ENCODE measurements at regions not wholly inside any gene's neighbourhood (a gene's known extent, or its start where the extent isn't known, plus 50 kb on each side); places are given as distances from the start of the nearest gene placed in this dataset.

DNA sequence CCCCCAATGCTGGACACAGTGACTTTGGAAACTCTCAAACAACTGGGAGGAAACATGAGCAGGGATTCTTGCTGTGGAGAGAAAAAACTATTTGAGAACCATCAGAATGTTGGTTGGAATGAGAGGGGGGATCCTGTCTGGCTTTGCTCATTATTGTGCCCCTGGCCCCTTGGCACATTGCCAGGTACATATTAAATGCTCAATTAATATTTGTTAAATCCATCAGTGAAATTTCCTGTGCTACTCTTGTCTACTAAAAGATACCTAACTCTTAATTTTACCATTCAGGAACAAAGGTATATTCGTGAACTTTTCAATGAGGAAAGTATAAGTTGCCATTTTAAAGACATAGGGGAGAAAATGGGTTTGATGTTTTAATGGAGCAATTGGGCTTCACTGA lies 329.4 kb downstream of the OTUD1 start:
- no peak for TF ChIP-seq POLR2A (IDR thresholded peaks at IDR 0.05)
- TF ChIP-seq, protein P1, sequence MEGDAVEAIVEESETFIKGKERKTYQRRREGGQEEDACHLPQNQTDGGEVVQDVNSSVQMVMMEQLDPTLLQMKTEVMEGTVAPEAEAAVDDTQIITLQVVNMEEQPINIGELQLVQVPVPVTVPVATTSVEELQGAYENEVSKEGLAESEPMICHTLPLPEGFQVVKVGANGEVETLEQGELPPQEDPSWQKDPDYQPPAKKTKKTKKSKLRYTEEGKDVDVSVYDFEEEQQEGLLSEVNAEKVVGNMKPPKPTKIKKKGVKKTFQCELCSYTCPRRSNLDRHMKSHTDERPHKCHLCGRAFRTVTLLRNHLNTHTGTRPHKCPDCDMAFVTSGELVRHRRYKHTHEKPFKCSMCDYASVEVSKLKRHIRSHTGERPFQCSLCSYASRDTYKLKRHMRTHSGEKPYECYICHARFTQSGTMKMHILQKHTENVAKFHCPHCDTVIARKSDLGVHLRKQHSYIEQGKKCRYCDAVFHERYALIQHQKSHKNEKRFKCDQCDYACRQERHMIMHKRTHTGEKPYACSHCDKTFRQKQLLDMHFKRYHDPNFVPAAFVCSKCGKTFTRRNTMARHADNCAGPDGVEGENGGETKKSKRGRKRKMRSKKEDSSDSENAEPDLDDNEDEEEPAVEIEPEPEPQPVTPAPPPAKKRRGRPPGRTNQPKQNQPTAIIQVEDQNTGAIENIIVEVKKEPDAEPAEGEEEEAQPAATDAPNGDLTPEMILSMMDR (IDR thresholded peaks at IDR 0.05) = no peak
